GM12864 (cell line): ENCODE measurements at regions not wholly inside any gene's neighbourhood (a gene's known extent, or its start where the extent isn't known, plus 50 kb on each side); places are given as distances from the start of the nearest gene placed in this dataset.

ENCODE experiments used
- DNase-seq: peaks from one replicate; pipeline ENCODE4 v3.0.0-alpha.2; 2011; ENCODE audit warnings: low read depth
- H3K4me3 ChIP-seq: 2 replicates; pipeline ENCODE4 v1.5.1; 2011; ENCODE audit warnings: mild to moderate bottlenecking, low read depth, low read length, control low read depth
- CTCF ChIP-seq: IDR thresholded peaks from 2 replicates; pipeline ENCODE4 v1.5.1; 2011; ENCODE audit warnings: low read depth, mild to moderate bottlenecking, moderate library complexity, low read length, control low read depth, inconsistent platforms; ENCODE audit errors: missing control alignments

DNA sequence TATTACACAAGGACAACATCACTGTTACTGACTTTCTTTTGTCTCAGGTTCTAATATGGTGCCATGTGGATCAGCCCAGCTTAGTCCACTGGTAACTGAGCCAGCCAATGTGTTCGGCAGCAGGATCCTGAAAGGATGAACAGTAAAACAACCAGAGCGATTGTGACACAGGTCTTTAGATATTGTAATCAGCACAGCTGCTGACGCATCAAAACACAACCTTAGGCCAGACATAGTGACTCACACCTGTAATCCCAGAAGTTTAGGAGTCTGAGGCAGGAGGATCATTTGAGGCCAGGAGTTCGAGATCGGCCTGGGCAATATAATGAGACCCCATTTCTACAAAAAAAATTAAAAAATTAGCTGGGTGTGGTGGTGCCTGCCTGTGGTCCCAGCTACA lies 183.4 kb upstream of the CDH20 start:
- DNase-seq: no peak
- no peak overlapping the region for H3K4me3 ChIP-seq
- TF ChIP-seq CTCF: no peak

- H3K4me3 ChIP-seq: no peak overlapping the region
- no peak for TF ChIP-seq CTCF
- DNase-seq: no peak
Measured at GRCh38 chr18:61153571-61153970, 179.7 kb upstream of the CDH20 start.

DNA sequence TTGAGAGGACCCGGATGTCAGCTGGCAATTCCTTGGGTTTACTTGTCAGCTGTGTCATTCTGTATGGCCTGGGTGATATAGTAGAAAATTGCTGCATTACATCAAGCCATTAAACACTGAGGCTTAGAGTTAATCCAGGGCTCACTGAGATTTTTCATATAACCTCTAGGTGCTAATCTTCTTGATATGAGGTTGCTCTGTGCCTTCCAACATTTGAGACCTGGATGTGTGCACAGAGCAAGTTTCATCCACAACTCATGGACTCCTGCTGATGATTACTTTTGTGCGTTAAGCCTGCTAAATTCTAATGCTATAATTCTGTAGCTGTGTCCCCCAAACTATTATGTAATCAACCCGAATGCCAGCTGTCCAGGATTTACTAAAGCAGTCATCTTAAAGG lies 178.4 kb upstream of the CDH20 start:
- no peak for TF ChIP-seq CTCF
- H3K4me3 ChIP-seq: no peak overlapping the region
- DNase-seq: no peak

DNA sequence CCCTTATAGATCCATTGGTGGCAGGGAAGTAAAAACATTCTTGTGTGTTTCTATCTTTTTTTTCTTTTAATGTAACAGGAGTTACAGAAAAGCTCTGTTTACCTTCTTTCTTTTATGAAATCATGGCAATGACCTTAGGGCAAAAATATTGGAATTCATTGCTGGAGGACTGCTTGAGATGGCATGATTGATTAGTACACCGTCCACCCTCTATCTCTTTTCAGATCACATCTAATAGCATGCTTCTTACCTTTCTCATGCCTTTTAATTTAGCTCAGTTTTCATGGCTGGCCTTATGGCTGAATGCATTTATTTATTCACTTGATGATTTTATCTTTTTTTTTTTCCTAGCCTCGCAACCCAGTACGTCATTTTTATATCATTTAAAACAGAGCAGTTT lies 177.6 kb upstream of the CDH20 start:
- no peak overlapping the region for H3K4me3 ChIP-seq
- TF ChIP-seq CTCF: no peak
- no peak for DNase-seq

DNA sequence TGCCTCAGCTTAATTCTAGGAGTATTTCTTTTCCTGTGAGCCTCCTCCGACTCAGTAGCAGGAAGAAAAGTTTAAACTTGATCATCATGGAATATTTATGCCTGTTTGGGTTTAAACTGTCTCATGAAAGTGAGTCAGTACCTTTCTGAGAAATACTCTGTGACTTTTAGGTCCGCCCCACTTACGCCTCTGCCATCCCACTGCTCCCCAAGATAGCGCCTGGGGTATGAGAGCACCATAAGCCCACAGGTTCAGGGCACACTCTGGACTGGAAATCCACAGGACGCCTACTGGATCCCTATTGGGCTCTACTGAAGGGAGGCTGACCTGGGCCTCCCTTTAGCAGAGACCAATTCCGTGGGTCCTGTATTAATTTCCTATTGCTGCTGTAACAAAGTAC lies 175.8 kb upstream of the CDH20 start:
- no peak overlapping the region for H3K4me3 ChIP-seq
- no peak for DNase-seq
- no peak for TF ChIP-seq CTCF

- no peak for DNase-seq
- no peak for TF ChIP-seq CTCF
- no peak overlapping the region for H3K4me3 ChIP-seq
Measured at GRCh38 chr18:61159246-61159645, 174.0 kb upstream of the CDH20 start.

- no peak for DNase-seq
- TF ChIP-seq CTCF: no peak
- no peak overlapping the region for H3K4me3 ChIP-seq
Measured at GRCh38 chr18:61164321-61164720, 168.9 kb upstream of the CDH20 start.
